Activated naive CD4-positive, alpha-beta T cell treated with anti-CD3 and anti-CD28 coated beads, Interleukin-2, amount 50 U/mL, for 72 hours (primary cell): ENCODE measurements at regions not wholly inside any gene's neighbourhood (a gene's known extent, or its start where the extent isn't known, plus 50 kb on each side); places are given as distances from the start of the nearest gene placed in this dataset.

Source experiments
- ATAC-seq, 2 donors: fragments of 150-1000 bp; cut with Tn5 transposase; 2 replicates each; pipeline ENCODE4 v1.10.0; 2021; ENCODE audit warnings: mild to moderate bottlenecking in 2 of 2, moderate library complexity in 2 of 2
- DNase-seq, 2 donors: peaks; one replicate each; pipeline ENCODE4 v3.0.0; 2021 to 2022; ENCODE audit warnings: low spot score in 2 of 2
- H3K27ac Mint-ChIP-seq, 2 donors: one replicate each; pipeline ENCODE4 v1.8.0; 2022; ENCODE audit warnings: mild to moderate bottlenecking in 2 of 2, mixed read lengths in 2 of 2
- H3K36me3 Mint-ChIP-seq, 2 donors: one replicate each; pipeline ENCODE4 v1.8.0; 2022; ENCODE audit warnings: mixed read lengths in 2 of 2
- H3K9me3 Mint-ChIP-seq, 2 donors: one replicate each; pipeline ENCODE4 v1.8.0; 2022; ENCODE audit warnings: mixed read lengths in 2 of 2

- Mint-ChIP-seq H3K36me3 (no peaks in the 10 kb centered on the region), H3K9me3 (no peaks in the 10 kb centered on the region)
- DNase-seq = no peak
These were observed 213.7 kb upstream of the MAP3K1 start for GRCh38 chr5:56601641-56602071.

GRCh38 chr5:56598941-56599340 is 216.4 kb upstream of the MAP3K1 start:
- Mint-ChIP-seq H3K36me3 (no peaks in the 10 kb centered on the region), H3K9me3 (no peaks in the 10 kb centered on the region), H3K27ac (peak overlapping the region in 1 of 2 donors; percentile 50)
- ATAC-seq = no peak
- DNase-seq = no peak

More at GRCh38 chr5:56601641-56602071, 213.7 kb upstream of the MAP3K1 start:
- no peak for ATAC-seq
- no peak overlapping the region for H3K27ac Mint-ChIP-seq

GRCh38 chr5:56596155-56596554 is 219.2 kb upstream of the MAP3K1 start:
- Mint-ChIP-seq H3K9me3 (no peaks in the 10 kb centered on the region), H3K36me3 (no peaks in the 10 kb centered on the region), H3K27ac (no peak overlapping the region)
- ATAC-seq (no peak), DNase-seq (no peak)

DNA sequence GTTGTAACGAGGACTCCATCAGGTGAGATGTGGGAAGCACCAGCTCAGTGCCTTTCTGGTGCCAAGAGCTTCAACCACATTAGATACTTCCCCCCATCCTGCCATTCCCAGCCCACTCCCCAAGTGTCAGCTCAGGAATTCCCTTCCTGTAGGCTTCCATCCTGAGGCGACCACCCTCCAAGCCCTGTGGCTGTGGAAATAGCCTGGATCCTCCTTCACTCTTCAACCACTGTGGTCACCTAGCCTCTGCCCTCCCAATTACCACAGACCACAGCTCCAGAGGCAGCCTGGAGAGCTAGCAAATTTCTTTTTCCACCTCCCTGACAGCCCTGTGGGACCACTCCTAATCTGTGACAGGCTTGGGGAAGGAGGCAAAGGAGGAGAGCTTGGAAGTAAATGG is 219.8 kb upstream of the MAP3K1 start:
- Mint-ChIP-seq H3K9me3 (no peaks in the 10 kb centered on the region), H3K27ac (no peak overlapping the region), H3K36me3 (no peaks in the 10 kb centered on the region)
- DNase-seq (no peak), ATAC-seq (no peak)

- no peak for DNase-seq
- Mint-ChIP-seq H3K27ac (no peak overlapping the region), H3K36me3 (no peaks in the 10 kb centered on the region), H3K9me3 (no peaks in the 10 kb centered on the region)
- ATAC-seq = no peak
These were observed 220.6 kb upstream of the MAP3K1 start for GRCh38 chr5:56594792-56595191.

- H3K9me3 Mint-ChIP-seq = peaks cover 0 to 7% of the 10 kb centered on the region in 2 donors
- H3K36me3 Mint-ChIP-seq = peaks cover under 1 to 5% of the 10 kb centered on the region in 2 donors
- ATAC-seq = no peak
- no peak for DNase-seq
- no peak overlapping the region for H3K27ac Mint-ChIP-seq
These were observed 224.3 kb upstream of the MAP3K1 start for GRCh38 chr5:56591081-56591480.

GRCh38 chr5:56589481-56589860 is 225.9 kb upstream of the MAP3K1 start:
- DNase-seq (no peak), ATAC-seq (no peak)
- Mint-ChIP-seq H3K36me3 (peaks cover 5% of the 10 kb centered on the region in 2 donors), H3K9me3 (peaks cover 0 to 7% of the 10 kb centered on the region in 2 donors), H3K27ac (peak overlapping the region in 1 of 2 donors; percentile 9)

- peak; percentile 63 to 90 for ATAC-seq
- Mint-ChIP-seq H3K27ac (peak overlapping the region; percentile 9 to 15), H3K9me3 (peaks cover 0 to 7% of the 10 kb centered on the region in 2 donors), H3K36me3 (peaks cover 5% of the 10 kb centered on the region in 2 donors)
- no peak for DNase-seq
These were observed 226.5 kb upstream of the MAP3K1 start for GRCh38 chr5:56588636-56589480.

GRCh38 chr5:56588131-56588487 is 227.2 kb upstream of the MAP3K1 start:
- no peak for ATAC-seq
- Mint-ChIP-seq H3K9me3 (peaks cover 0 to 7% of the 10 kb centered on the region in 2 donors), H3K36me3 (peaks cover 5% of the 10 kb centered on the region in 2 donors), H3K27ac (peak overlapping the region in 1 of 2 donors; percentile 5)
- DNase-seq = no peak

DNA sequence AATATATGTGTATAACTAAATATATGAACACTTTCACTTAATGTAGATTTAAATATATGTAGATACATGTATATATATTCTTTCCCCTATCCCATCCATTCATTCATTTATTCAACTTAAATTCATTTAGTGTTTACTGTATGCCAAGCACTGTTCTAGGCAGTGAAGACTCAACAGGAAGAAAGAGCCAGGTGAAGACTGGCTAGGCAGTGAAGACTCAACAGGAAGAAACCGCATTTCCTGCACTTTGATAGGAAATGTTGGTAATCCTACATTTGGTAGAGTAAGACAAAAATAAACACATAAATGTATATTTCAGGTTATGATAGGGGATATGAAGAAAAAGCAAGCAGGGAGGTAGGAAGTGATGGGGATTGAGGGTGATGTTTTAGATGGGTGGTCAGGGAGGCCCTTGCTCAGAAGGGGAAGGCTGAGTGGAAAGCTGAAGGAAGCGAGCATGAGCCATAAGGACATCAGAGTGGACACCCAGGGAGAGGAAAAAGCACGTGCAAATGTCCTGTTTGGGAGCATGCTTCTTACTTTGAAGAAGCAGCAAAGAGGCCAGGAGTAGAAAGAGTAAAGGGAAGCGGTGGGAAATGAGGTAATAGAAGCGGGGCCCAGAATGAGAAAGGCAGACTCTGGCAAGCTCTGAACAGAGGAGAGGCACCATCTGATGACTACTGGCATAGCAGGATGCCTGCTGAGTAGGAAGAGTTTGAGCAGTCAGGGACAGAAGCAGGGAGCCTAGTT is 227.8 kb upstream of the MAP3K1 start:
- H3K9me3 Mint-ChIP-seq = peaks cover 0 to 7% of the 10 kb centered on the region in 2 donors
- peak overlapping the region in 1 of 2 donors; percentile 5 for H3K27ac Mint-ChIP-seq
- peaks cover 5% of the 10 kb centered on the region in 2 donors for H3K36me3 Mint-ChIP-seq
- no peak for DNase-seq
- no peak for ATAC-seq

GRCh38 chr5:56585999-56586691 is 229.2 kb upstream of the MAP3K1 start:
- ATAC-seq (peak in 1 of 2 donors; percentile 51), DNase-seq (no peak)
- H3K9me3 Mint-ChIP-seq = peaks cover 5 to 12% of the 10 kb centered on the region in 2 donors
- H3K27ac Mint-ChIP-seq = peak overlapping the region in 1 of 2 donors; percentile 50
- H3K36me3 Mint-ChIP-seq = peaks cover 5 to 10% of the 10 kb centered on the region in 2 donors

DNA sequence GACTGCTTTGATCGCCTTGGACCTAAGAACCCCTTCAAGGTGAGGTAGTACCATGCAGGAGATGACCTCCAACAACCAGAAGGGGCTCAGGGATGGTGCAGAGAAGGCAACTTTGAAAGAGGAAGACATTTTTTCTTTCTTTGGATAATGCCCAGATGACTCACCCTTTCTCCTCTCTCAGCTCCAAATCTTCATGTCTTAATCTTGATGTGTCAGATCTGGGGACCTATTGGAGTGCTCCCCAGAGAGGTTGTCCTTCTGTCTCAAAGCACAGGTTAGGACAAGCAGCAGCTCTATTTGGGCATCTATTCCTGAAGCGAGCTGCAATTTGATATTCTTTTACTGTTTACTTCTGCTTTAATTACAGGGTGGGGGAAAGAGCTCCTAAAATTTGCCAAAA is 229.9 kb upstream of the MAP3K1 start:
- ATAC-seq (peak in 1 of 2 donors; percentile 21), DNase-seq (no peak)
- peaks cover 5 to 17% of the 10 kb centered on the region in 2 donors for H3K9me3 Mint-ChIP-seq
- peak overlapping the region in 1 of 2 donors; percentile 50 for H3K27ac Mint-ChIP-seq
- peaks cover 5 to 10% of the 10 kb centered on the region in 2 donors for H3K36me3 Mint-ChIP-seq

- ATAC-seq = no peak
- Mint-ChIP-seq H3K27ac (no peak overlapping the region), H3K36me3 (peaks cover 0 to 10% of the 10 kb centered on the region in 2 donors), H3K9me3 (peaks cover 5 to 13% of the 10 kb centered on the region in 2 donors)
- DNase-seq = no peak
These were observed 233.9 kb upstream of the MAP3K1 start for GRCh38 chr5:56581426-56581825.

DNA sequence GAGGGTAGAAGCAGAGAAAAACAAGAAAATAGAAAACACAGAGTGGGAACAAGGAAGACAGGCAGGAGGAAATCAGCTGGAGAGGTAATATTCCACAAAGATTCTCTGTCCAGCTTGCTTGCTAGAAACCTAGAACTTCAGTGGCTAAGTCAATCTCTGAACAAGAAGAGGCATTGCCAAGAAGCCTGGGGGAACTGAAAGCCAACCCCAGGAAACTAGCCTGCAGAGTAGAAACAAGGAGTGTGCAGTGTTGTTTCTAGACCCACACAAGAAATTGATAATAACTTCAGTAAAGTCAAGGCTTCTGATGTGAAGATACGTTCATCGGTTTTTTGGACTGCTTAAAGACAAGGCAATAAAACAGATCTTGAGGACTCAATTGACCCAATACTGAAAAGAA is 234.5 kb upstream of the MAP3K1 start:
- no peak overlapping the region for H3K27ac Mint-ChIP-seq
- peaks cover 0 to 7% of the 10 kb centered on the region in 2 donors for H3K36me3 Mint-ChIP-seq
- H3K9me3 Mint-ChIP-seq = peaks cover 5 to 13% of the 10 kb centered on the region in 2 donors
- ATAC-seq = no peak
- DNase-seq = no peak

DNA sequence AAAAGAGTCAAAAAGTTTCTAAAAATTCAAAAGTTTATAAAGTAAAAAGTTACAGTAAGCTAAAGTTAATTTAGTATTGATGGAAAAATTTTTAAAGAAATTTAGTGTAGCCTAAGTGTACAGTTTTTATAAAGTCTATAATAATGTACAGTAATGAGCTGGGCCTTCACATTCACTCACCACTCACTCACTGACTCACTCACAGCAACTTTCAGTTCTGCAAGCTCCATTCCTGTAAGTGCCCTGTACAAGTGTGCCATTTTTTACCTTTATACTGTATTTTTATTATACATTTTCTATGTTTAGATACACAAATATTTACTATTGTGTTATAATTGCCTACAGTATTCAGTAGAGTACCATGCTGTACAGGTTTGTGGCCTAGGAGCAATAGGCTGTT is 239.5 kb upstream of the MAP3K1 start:
- ATAC-seq (peak; percentile 63 to 68), DNase-seq (no peak)
- peaks cover 7 to 10% of the 10 kb centered on the region in 2 donors for H3K9me3 Mint-ChIP-seq
- no peak overlapping the region for H3K27ac Mint-ChIP-seq
- H3K36me3 Mint-ChIP-seq = peaks cover 9 to 13% of the 10 kb centered on the region in 2 donors

DNA sequence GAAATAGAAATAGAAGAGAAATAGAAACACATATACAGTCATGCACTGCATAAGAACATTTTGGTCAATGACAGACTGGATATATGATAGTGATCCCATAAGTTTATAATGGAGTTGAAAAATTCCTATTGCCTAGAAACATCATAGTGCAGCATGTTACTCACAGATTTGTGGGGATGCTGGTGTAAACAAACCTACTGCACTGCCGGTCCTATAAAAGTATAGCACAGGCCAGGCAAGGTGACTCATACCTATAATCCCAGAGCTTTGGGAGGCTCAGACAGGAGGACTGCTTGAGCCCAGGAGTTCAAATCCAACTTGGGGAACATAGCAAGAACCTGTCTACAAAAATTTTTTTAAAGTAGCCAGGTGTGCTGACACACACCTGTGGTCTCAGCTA is 240.6 kb upstream of the MAP3K1 start:
- Mint-ChIP-seq H3K36me3 (peaks cover 9 to 13% of the 10 kb centered on the region in 2 donors), H3K9me3 (peaks cover 0 to 10% of the 10 kb centered on the region in 2 donors), H3K27ac (no peak overlapping the region)
- no peak for ATAC-seq
- DNase-seq = no peak

- no peak for DNase-seq
- peaks cover 0 to 8% of the 10 kb centered on the region in 2 donors for H3K9me3 Mint-ChIP-seq
- H3K36me3 Mint-ChIP-seq = peaks cover 9 to 13% of the 10 kb centered on the region in 2 donors
- no peak overlapping the region for H3K27ac Mint-ChIP-seq
- no peak for ATAC-seq
These were observed 245.8 kb upstream of the MAP3K1 start for GRCh38 chr5:56569566-56569965.
